AG20443 (cell line): ENCODE measurements at regions not wholly inside any gene's neighbourhood (a gene's known extent, or its start where the extent isn't known, plus 50 kb on each side); places are given as distances from the start of the nearest gene placed in this dataset.
A peak's percentile ranks its signal among the peaks of the same experiment; 100 is the strongest.
"Not testable (repeated sequence)": the region's sequence is repeated elsewhere in the genome, so short reads cannot be mapped to it uniquely, and the experiment has no call there.

Experiments used
- DNase-seq: peaks from one replicate; pipeline ENCODE4 v3.0.0; 2012; ENCODE audit warnings: low spot score, mixed read lengths

GRCh38 chr21:41589131-41589530, 81.2 kb upstream of the TMPRSS2 start:
- no peak for DNase-seq

- no peak for DNase-seq
Measured at GRCh38 chr21:41585199-41585994, 77.4 kb upstream of the TMPRSS2 start.

GRCh38 chr21:41584603-41585176, 76.7 kb upstream of the TMPRSS2 start:
- DNase-seq, result no peak

- peak; percentile 36 for DNase-seq
Measured at GRCh38 chr21:41583274-41583790, 75.4 kb upstream of the TMPRSS2 start.

GRCh38 chr21:41582866-41583265, 74.9 kb upstream of the TMPRSS2 start:
- no peak for DNase-seq

GRCh38 chr21:41582298-41582840, 74.4 kb upstream of the TMPRSS2 start:
- DNase-seq, result no peak

- no peak for DNase-seq
Measured at GRCh38 chr21:41581592-41582228, 73.8 kb upstream of the TMPRSS2 start.

- no peak for DNase-seq
Measured at GRCh38 chr21:41580758-41581554, 73.0 kb upstream of the TMPRSS2 start.

GRCh38 chr21:41579692-41580091, 71.7 kb upstream of the TMPRSS2 start:
- no peak for DNase-seq

GRCh38 chr21:41578716-41579115, 70.8 kb upstream of the TMPRSS2 start:
- no peak for DNase-seq

- no peak for DNase-seq
Measured at GRCh38 chr21:41578083-41578482, 70.1 kb upstream of the TMPRSS2 start.

- no peak for DNase-seq
Measured at GRCh38 chr21:41576013-41576615, 68.2 kb upstream of the TMPRSS2 start.

- DNase-seq, result no peak
Measured at GRCh38 chr21:41573902-41574690, 66.1 kb upstream of the TMPRSS2 start.

- no peak for DNase-seq
Measured at GRCh38 chr21:41571938-41572510, 64.1 kb upstream of the TMPRSS2 start.

- no peak for DNase-seq
Measured at GRCh38 chr21:41570791-41571355, 62.9 kb upstream of the TMPRSS2 start.

GRCh38 chr21:41568606-41569385, 60.8 kb upstream of the TMPRSS2 start:
- DNase-seq, result no peak

- no peak for DNase-seq
Measured at GRCh38 chr21:41567901-41568510, 60.0 kb upstream of the TMPRSS2 start.

- DNase-seq, result not testable (repeated sequence)
Measured at GRCh38 chr21:41567237-41567636, 59.3 kb upstream of the TMPRSS2 start.
